KMS-11 (cell line): ENCODE measurements at regions not wholly inside any gene's neighbourhood (a gene's known extent, or its start where the extent isn't known, plus 50 kb on each side); places are given as distances from the start of the nearest gene placed in this dataset.
"Not testable (repeated sequence)": the region's sequence is repeated elsewhere in the genome, so short reads cannot be mapped to it uniquely, and the experiment has no call there.

Experiments used
- H2AFZ ChIP-seq: fragments of 200-600 bp; sonication (generic); 2 replicates; pipeline ENCODE4 v1.6.1; 2016; ENCODE audit warnings: antibody characterized with exemption, mixed run types, low read depth
- H3K27ac ChIP-seq: fragments of 200-600 bp; sonication (generic); 2 replicates; pipeline ENCODE4 v1.6.1; 2016; ENCODE audit warnings: mild to moderate bottlenecking, mixed run types
- H3K27me3 ChIP-seq: fragments of 200-600 bp; sonication (generic); 2 replicates; pipeline ENCODE4 v1.6.1; 2017; ENCODE audit warnings: mild to moderate bottlenecking, low read depth, mixed run types, moderate library complexity; ENCODE audit not compliant: insufficient read depth
- H3K36me3 ChIP-seq: fragments of 200-600 bp; sonication (generic); 2 replicates; pipeline ENCODE4 v1.6.1; 2017; ENCODE audit warnings: mild to moderate bottlenecking, mixed run types; ENCODE audit not compliant: insufficient read depth
- H3K4me1 ChIP-seq: fragments of 200-600 bp; sonication (generic); 2 replicates; pipeline ENCODE4 v1.6.1; 2016; ENCODE audit warnings: mild to moderate bottlenecking, low read depth, mixed run types; ENCODE audit not compliant: poor library complexity, severe bottlenecking
- H3K4me2 ChIP-seq: fragments of 200-600 bp; sonication (generic); 2 replicates; pipeline ENCODE4 v1.7.0; 2016; ENCODE audit warnings: mild to moderate bottlenecking, mixed run types
- H3K4me3 ChIP-seq: fragments of 200-600 bp; sonication (generic); IDR thresholded peaks from 2 replicates; pipeline ENCODE4 v1.6.1; 2017; ENCODE audit warnings: low read depth, low read length, mixed read lengths; ENCODE audit not compliant: insufficient read depth
- H3K79me2 ChIP-seq: fragments of 200-600 bp; sonication (generic); 2 replicates; pipeline ENCODE4 v1.6.1; 2016; ENCODE audit warnings: low read depth, mixed run types; ENCODE audit not compliant: insufficient read depth
- H3K9ac ChIP-seq: fragments of 200-600 bp; sonication (generic); 2 replicates; pipeline ENCODE4 v1.6.1; 2016; ENCODE audit warnings: mild to moderate bottlenecking, mixed run types
- H4K20me1 ChIP-seq: fragments of 200-600 bp; sonication (generic); 2 replicates; pipeline ENCODE4 v1.6.1; 2016; ENCODE audit warnings: mild to moderate bottlenecking, mixed run types; ENCODE audit not compliant: insufficient read depth
- TF ChIP-seq, protein P1 (sequence below): fragments of 200-600 bp; sonication (generic); conservative IDR thresholded peaks from 2 replicates; pipeline ENCODE4 v1.6.1; 2017; ENCODE audit warnings: low read depth, mild to moderate bottlenecking, antibody characterized with exemption, low read length, moderate library complexity, mixed read lengths

DNA sequence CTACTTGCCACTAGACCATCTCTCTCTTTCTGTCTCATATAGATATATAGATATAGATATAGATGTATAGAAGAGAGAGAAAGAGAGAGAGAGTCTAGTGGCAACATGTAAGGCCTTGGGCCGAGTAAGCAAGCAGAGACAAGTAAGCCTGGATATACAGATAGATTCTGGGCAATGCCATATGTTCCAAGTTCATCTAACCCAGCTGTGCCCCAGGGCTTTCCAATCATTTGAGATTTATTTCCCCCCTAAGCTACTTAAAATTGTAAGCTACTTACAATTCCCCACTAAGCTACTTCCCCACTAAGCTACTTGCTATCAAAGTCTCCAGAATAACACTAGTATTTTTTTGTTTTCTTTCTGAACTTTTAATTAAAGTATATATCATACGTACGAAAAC is 1094.1 kb downstream of the DNAJB9 start:
- Histone ChIP-seq H3K27ac (no peak overlapping the region), H3K79me2 (no peaks in the 10 kb centered on the region), H2AFZ (no peak overlapping the region), H3K4me1 (no peaks in the 10 kb centered on the region), H4K20me1 (no peaks in the 10 kb centered on the region), H3K27me3 (no peaks in the 10 kb centered on the region), H3K9ac (no peak overlapping the region), H3K4me2 (no peak overlapping the region), H3K4me3 (no peak overlapping the region), H3K36me3 (no peaks in the 10 kb centered on the region)
- TF ChIP-seq, protein P1, sequence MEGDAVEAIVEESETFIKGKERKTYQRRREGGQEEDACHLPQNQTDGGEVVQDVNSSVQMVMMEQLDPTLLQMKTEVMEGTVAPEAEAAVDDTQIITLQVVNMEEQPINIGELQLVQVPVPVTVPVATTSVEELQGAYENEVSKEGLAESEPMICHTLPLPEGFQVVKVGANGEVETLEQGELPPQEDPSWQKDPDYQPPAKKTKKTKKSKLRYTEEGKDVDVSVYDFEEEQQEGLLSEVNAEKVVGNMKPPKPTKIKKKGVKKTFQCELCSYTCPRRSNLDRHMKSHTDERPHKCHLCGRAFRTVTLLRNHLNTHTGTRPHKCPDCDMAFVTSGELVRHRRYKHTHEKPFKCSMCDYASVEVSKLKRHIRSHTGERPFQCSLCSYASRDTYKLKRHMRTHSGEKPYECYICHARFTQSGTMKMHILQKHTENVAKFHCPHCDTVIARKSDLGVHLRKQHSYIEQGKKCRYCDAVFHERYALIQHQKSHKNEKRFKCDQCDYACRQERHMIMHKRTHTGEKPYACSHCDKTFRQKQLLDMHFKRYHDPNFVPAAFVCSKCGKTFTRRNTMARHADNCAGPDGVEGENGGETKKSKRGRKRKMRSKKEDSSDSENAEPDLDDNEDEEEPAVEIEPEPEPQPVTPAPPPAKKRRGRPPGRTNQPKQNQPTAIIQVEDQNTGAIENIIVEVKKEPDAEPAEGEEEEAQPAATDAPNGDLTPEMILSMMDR: no peak

- not testable (repeated sequence) for H3K79me2 ChIP-seq, H4K20me1 ChIP-seq, H3K36me3 ChIP-seq, H3K4me1 ChIP-seq, H3K4me2 ChIP-seq, H3K27ac ChIP-seq, H2AFZ ChIP-seq, H3K9ac ChIP-seq, H3K4me3 ChIP-seq, H3K27me3 ChIP-seq
Observed at GRCh38 chr7:109687269-109687668, 1117.6 kb downstream of the DNAJB9 start.

GRCh38 chr7:109692613-109693012 is 1122.9 kb downstream of the DNAJB9 start:
- H3K27ac ChIP-seq, H4K20me1 ChIP-seq, H3K79me2 ChIP-seq, H3K27me3 ChIP-seq, H2AFZ ChIP-seq, H3K4me2 ChIP-seq, H3K4me3 ChIP-seq, H3K9ac ChIP-seq, H3K4me1 ChIP-seq, H3K36me3 ChIP-seq: not testable (repeated sequence)

DNA sequence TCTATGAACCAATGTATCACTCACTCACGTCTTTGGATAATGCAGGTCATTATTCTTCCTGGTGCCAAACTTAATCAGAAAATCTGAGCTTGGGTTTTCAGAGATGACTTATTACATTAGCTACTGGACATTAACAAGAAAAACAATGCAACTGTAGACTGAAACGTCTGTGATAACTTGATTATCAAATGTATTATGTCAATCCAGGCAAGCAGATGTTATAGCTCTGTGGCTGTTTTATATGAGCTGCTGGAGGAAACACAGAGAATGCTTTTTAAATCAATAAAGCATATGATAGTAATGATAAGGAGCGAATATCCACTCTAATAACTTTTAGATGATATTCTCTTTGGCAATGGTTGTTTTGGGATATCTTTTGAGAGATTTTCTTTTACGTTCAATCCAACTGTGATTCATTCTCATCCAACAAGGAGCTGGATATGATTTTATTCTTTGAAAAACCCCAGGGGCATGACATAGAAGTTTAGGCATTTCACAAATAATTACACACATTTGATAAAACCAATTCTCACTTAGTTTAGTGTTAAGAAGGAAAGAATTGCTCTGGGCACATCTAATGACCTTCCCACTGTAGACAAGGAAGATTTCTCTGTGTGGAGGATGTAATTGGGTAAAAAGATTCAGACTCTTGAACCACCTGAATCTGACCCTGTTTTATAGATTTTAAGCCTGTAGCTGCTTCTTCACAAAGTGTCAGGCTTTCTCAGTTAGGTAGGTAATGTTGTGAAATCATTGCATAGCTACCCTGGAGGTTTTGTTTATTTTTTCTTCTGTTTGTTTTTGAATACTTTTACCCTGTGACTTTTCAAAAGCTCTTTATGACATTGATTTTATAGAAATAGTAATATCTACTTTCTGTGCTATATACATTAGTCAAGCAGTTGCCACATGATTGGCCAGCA is 1124.7 kb downstream of the DNAJB9 start:
- Histone ChIP-seq H3K9ac (no peak overlapping the region), H4K20me1 (no peaks in the 10 kb centered on the region), H3K4me3 (no peak overlapping the region), H3K79me2 (no peaks in the 10 kb centered on the region), H3K27me3 (no peaks in the 10 kb centered on the region), H3K27ac (no peak overlapping the region), H3K4me1 (no peaks in the 10 kb centered on the region), H3K36me3 (no peaks in the 10 kb centered on the region), H2AFZ (no peak overlapping the region), H3K4me2 (no peak overlapping the region)
- TF ChIP-seq, protein P1: no peak

DNA sequence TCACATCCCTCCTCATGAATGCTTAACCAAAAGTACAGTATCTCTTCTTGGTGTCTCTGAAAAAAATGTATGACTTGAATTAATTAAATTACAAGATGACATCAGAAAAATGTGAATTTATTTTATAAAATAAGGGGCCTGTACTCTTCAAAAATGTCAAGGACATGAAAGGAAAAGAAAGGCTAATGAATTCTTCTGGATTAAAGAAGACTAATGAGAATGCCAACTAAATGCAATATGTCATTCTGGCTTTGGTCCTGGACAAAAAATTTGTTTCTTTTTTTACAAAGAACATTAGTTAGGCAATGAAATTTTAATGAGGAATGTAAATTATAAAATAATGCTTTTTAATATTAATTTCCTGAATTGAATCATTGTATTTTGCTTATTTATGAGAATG is 1125.7 kb downstream of the DNAJB9 start:
- H3K4me1 ChIP-seq: no peaks in the 10 kb centered on the region
- no peaks in the 10 kb centered on the region for H3K36me3 ChIP-seq
- H3K79me2 ChIP-seq: no peaks in the 10 kb centered on the region
- no peak overlapping the region for H3K9ac ChIP-seq
- no peaks in the 10 kb centered on the region for H4K20me1 ChIP-seq
- no peaks in the 10 kb centered on the region for H3K27me3 ChIP-seq
- no peak overlapping the region for H3K4me2 ChIP-seq
- H2AFZ ChIP-seq: no peak overlapping the region
- TF ChIP-seq, protein P1: no peak
- no peak overlapping the region for H3K4me3 ChIP-seq
- no peak overlapping the region for H3K27ac ChIP-seq
